IPS DF 6.9 (cell line): ENCODE measurements at regions not wholly inside any gene's neighbourhood (a gene's known extent, or its start where the extent isn't known, plus 50 kb on each side); places are given as distances from the start of the nearest gene placed in this dataset.

Experiments
- DNase-seq: peaks from one replicate; pipeline ENCODE4 v3.0.0-alpha.2; 2013; ENCODE audit warnings: low read depth, low spot score
- H3K27ac ChIP-seq: one replicate; pipeline ENCODE4 v1.5.1; 2013; ENCODE audit warnings: low read length, control low read depth
- H3K27me3 ChIP-seq: 2 replicates; pipeline ENCODE4 v1.6.1; 2013; ENCODE audit warnings: mild to moderate bottlenecking, low read length; ENCODE audit not compliant: control insufficient read depth, insufficient read depth
- H3K36me3 ChIP-seq: 2 replicates; pipeline ENCODE4 v1.6.1; 2013; ENCODE audit warnings: low read length; ENCODE audit not compliant: control insufficient read depth, insufficient read depth
- H3K4me1 ChIP-seq: 2 replicates; pipeline ENCODE4 v1.6.1; 2013; ENCODE audit warnings: low read length; ENCODE audit not compliant: control insufficient read depth, insufficient read depth
- H3K4me3 ChIP-seq: 2 replicates; pipeline ENCODE4 v1.5.1; 2013; ENCODE audit warnings: mild to moderate bottlenecking, low read length
- H3K9me3 ChIP-seq: 2 replicates; pipeline ENCODE4 v1.6.1; 2013; ENCODE audit warnings: low read length, inconsistent platforms; ENCODE audit not compliant: control insufficient read depth, insufficient read depth
- WGBS: extraction: QIAGEN DNeasy Blood & Tissue Kit; methylation state at CpG from one replicate; pipeline ENCODE4 v1.1.7; 2013; ENCODE audit warnings: mixed read lengths, missing lambda C conversion rate; ENCODE audit not compliant: insufficient read length, insufficient coverage; 5-methylcytosine and 5-hydroxymethylcytosine counted together

DNA sequence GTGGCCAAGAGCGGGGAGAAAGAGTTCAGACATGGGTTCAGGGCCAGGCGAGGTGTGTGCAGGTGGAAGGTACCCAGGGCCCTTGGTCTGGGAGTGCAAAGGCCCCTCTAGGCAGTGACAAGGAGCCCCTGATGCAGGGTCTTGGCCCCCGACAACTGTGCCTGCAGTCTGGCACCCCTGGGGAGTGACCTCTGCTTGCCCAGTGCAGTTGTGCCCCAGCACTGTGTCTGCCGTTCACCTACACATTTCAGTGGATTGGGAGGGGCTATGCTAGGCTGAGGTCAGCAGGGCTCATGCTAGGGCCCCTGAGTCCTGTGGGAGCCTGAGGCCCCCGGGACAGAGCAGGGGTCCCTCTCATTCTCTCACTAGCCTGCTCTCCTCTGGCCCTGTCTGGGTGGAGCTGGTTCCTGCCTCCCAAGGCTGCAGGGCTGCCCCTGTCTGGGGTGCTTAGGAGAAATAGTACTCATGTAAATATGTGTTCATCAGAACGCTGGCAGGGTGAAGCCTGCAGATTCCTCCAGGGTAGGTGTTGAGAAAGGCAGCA is 550.4 kb downstream of the TCERG1L start:
- no peak for DNase-seq
- H3K27ac ChIP-seq, result no peak overlapping the region
- peaks cover 31% of the 10 kb centered on the region for H3K9me3 ChIP-seq
- no peaks in the 10 kb centered on the region for H3K4me1 ChIP-seq
- WGBS, result no CpG with 5 or more reads among the region's 6 CpGs
- H3K4me3 ChIP-seq, result no peak overlapping the region
- H3K27me3 ChIP-seq, result no peaks in the 10 kb centered on the region
- no peaks in the 10 kb centered on the region; the same call in 1 of the 2 replicates for H3K36me3 ChIP-seq

DNA sequence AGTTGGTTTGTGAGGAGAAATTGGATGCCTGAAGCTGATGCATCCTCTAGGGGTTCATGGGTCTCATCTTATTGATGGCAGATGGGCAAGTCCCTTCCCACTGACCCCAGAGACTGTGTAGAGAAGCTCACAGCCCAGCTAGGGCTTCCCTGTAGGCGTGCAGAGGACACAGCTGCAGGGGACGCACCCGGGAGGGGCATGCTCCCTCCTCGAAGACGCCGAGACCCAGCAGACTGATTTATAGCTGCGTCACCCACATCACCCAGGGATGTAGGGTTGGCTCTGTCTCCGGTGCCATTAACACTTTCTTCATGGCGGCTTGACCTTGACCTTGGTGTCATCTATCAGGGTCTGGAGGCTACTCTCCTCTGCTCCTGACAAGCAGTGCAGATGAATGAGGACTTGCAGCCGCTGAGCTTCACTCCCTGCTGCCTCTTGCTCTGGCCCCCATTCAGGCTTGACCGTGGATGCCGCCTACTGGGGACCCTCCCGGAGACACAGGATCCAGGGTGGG is 549.7 kb downstream of the TCERG1L start:
- DNase-seq, result no peak

DNA sequence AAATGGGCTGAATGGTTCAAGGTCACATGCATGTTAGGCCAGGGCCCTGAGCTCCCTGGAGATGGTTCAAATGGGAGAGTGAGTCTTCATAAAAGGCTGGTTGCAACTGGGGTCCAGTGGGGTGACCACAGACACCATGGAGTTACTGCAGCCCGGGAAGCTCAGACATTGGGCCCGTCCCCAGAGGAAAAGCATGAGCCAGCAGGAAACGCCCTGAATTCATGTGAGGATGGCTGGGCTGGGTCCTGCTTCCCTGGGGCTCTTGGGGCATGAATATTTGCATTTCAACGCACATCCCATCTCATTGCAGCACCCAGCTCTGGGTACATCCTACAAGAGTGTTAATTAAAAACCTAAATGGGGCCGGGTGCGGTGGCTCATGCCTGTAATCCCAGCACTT is 549.0 kb downstream of the TCERG1L start:
- Histone ChIP-seq H3K9me3 (peaks cover 40% of the 10 kb centered on the region), H3K4me1 (no peaks in the 10 kb centered on the region), H3K4me3 (no peak overlapping the region), H3K27ac (no peak overlapping the region), H3K36me3 (no peaks in the 10 kb centered on the region; the same call in 1 of the 2 replicates), H3K27me3 (no peaks in the 10 kb centered on the region)
- no peak for DNase-seq
- WGBS, result no CpG with 5 or more reads among the region's 6 CpGs

More for the DNA sequence above, 549.7 kb downstream of the TCERG1L start:
- peaks cover 36% of the 10 kb centered on the region for H3K9me3 ChIP-seq
- no CpG with 5 or more reads among the region's 13 CpGs for WGBS
- H3K4me3 ChIP-seq, result no peak overlapping the region
- H3K27ac ChIP-seq, result no peak overlapping the region
- H3K4me1 ChIP-seq, result no peaks in the 10 kb centered on the region
- H3K27me3 ChIP-seq, result no peaks in the 10 kb centered on the region
- no peaks in the 10 kb centered on the region; the same call in 1 of the 2 replicates for H3K36me3 ChIP-seq

DNA sequence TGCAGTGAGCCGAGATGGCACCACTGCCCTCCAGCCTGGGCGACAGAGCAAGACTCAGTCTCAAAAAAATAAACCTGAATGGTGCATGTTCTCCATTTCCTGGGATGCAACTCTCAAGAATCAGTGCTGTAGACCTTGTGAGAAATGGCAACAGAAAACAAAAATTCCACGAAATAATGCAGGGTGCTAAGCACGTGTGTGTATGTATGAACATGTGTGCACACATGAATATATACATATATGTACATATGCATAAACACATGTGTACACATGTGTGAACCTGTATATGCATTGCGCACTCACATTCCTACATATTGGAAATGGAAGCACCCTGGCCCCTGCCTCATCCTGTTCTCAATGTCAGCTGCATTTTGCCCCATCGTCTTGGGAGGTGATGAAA is 548.5 kb downstream of the TCERG1L start:
- Histone ChIP-seq H3K27me3 (no peaks in the 10 kb centered on the region), H3K9me3 (peaks cover 43% of the 10 kb centered on the region), H3K4me3 (no peak overlapping the region), H3K4me1 (no peaks in the 10 kb centered on the region), H3K27ac (no peak overlapping the region), H3K36me3 (no peaks in the 10 kb centered on the region; the same call in 1 of the 2 replicates)
- no CpG with 5 or more reads among the region's 6 CpGs for WGBS
- DNase-seq, result no peak

DNA sequence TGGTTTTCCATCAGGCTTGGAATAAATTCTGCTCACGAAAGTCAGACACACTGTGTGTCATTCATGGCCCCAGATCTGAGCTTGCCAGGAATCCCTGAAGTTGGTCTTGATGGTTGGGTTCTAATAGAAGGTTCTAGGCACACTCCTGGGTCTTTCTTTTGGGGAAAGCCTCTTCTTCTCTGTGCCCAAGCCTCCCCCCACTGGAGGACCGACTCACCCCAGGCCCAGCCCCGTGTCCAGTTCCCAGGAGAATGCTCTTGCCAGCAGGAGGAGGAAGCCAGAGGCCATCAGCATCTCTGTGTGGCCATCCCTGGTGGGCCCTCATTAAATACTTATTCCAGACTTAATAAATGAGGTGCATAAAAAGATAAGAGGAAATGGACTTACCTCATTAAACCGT is 548.0 kb downstream of the TCERG1L start:
- Histone ChIP-seq H3K27ac (no peak overlapping the region), H3K9me3 (peaks cover 39% of the 10 kb centered on the region), H3K4me3 (no peak overlapping the region), H3K27me3 (no peaks in the 10 kb centered on the region), H3K36me3 (no peaks in the 10 kb centered on the region; the same call in 1 of the 2 replicates), H3K4me1 (no peaks in the 10 kb centered on the region)
- DNase-seq, result no peak
- WGBS, result no CpG with 5 or more reads among the region's 4 CpGs

DNA sequence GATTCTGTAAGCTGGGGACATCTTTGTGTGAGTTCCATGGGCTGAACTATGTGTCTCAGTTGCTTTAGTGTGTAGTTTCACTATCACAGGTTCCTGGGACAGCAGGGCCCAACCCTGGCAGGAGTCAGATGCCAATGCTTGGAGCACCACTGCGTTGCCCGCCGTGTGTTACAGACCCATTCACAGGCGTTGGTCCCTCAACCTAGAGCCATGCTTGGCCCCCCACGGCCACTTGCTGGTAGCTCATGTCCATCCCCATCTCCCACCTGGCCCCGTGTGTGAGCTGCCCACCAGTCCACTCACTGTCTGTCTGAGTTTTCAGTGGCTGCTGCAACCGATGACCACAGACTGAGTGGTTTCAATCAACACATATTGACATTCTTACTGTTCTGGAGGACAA is 546.9 kb downstream of the TCERG1L start:
- Histone ChIP-seq H3K9me3 (peaks cover 42% of the 10 kb centered on the region), H3K27ac (no peak overlapping the region), H3K36me3 (no peaks in the 10 kb centered on the region), H3K4me3 (no peak overlapping the region), H3K27me3 (no peaks in the 10 kb centered on the region), H3K4me1 (no peaks in the 10 kb centered on the region)
- no peak for DNase-seq
- no CpG with 5 or more reads among the region's 7 CpGs for WGBS

DNA sequence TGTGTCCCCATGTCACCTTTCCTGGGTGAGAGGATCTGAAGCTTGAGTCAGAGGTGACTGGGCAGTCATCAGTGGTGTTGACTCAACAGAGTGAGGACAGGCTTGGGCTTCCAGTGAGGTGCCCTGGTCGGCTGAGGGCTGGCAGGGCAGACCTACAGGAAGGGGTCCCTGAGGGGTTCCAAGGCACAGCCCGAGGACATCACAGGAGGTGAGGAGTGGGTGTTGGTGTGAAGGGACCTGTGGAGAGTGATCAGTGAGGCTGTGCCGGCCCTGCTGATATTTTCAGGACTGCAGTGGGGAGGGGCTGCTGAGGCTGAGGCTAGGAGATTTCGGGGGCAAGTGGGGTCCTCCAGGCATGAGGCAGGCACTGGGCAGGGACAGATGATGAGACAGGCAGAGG is 545.5 kb downstream of the TCERG1L start:
- peaks cover 44% of the 10 kb centered on the region for H3K9me3 ChIP-seq
- no CpG with 5 or more reads among the region's 4 CpGs for WGBS
- no peak overlapping the region for H3K4me3 ChIP-seq
- no peaks in the 10 kb centered on the region for H3K4me1 ChIP-seq
- DNase-seq, result no peak
- no peaks in the 10 kb centered on the region for H3K36me3 ChIP-seq
- H3K27ac ChIP-seq, result no peak overlapping the region
- no peaks in the 10 kb centered on the region for H3K27me3 ChIP-seq

DNA sequence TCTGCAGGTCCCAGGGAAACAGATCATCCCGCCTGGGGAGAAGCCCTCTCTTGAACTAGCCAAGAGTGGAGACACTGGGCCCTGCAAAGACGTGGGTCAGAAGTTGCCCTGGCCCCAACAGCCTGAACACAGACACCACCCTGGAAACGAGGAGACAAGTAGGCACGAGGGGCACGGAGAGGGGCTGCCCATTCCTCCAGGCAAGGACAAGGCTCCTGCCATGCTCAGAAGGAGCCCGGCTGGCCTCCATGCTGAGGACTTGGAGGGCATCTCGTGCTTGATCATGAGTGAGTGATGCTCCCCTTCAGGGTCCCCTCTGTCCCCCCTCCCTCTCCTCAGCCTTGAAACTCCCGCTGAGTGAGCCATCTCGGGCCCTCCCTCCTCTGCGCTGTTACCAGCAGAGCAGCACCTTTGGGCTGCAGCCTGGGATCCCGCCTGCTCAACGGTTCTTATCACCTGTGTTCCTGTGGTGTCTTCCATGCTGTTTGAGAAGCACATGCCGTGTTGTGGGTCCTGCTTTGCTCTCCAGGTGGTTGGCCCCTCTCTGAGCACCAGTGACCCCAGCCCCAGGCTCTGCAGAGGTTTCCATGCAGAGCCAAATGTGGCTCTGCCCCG is 544.3 kb downstream of the TCERG1L start:
- Histone ChIP-seq H3K27ac (no peak overlapping the region), H3K36me3 (no peaks in the 10 kb centered on the region), H3K27me3 (no peaks in the 10 kb centered on the region), H3K4me3 (no peak overlapping the region), H3K4me1 (no peaks in the 10 kb centered on the region), H3K9me3 (peaks cover 43% of the 10 kb centered on the region)
- DNase-seq, result no peak
- WGBS, result no CpG with 5 or more reads among the region's 14 CpGs

DNA sequence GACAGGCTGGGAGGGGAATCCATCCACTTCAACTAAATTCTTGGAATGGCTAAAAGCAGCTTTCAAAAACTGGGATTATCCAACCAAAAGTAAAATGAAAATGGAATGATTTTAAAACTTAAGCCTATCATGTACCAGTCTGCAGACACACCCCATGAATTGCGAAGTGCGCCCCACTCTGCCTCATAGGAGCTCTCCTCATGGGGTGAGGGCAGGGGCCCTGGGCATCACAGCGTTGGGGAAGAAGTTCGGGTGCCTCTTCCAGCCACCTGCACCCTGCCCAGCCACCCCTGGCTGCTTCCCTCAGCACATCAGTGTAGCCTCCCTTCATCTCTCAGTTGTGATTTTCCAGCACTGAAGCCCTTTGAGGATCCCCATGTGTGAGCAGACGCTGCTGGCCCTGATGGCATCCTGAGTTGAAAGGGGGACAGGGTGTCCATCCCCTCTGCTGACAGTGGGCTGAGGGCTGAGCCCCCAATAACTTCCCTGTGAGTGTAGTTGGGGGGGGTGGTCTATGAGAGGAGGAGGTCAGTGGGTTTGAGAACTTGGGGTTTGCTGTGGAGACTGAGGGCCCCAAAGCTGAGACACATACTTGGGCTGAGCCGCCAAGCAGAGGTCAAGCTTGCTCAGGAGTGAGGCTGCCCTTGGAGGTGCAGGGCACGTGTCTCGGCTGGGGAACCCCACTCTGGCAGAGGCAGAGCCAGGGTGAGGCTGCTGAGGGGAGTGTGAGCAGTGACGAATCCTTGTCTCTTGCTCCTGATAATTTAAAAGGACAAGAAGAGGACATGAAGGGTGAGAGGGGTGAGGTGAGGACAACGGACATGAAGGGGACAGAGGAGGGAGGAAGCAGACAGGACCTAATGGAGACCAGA is 542.1 kb downstream of the TCERG1L start:
- no peak for DNase-seq
- WGBS, result no CpG with 5 or more reads among the region's 10 CpGs
- no peaks in the 10 kb centered on the region for H3K36me3 ChIP-seq
- H3K4me3 ChIP-seq, result no peak overlapping the region
- H3K9me3 ChIP-seq, result peaks cover 40% of the 10 kb centered on the region
- H3K4me1 ChIP-seq, result no peaks in the 10 kb centered on the region
- no peak overlapping the region for H3K27ac ChIP-seq
- H3K27me3 ChIP-seq, result no peaks in the 10 kb centered on the region

DNA sequence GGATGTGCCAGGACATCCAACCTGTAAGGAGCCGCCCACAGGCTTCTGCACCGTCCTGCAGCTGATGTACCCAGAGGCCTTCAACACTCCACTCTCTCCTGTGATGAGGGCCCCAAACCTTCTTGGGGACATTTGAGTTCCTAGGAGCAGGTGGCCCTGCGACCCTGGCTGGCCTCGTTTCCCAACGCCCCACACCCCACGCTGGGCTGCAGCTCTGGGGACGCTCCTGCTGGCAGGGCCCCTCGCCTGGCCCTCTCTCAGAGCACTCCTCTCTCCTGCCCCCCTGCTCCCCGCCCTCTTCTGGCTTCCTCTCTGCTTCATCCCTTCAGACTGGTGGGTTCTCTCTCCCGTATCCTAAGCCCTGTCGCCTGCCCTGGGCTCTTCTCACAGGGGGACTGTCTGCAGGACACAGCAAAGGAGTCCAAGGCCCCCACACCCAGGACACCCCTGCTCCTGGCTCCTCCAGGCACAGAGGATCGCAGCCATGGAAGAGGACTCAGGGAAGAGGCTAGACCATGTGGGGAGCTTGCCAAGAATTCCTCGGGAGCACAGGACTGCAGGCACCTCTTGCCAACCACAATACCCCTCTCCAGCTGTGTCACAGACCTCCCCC is 541.4 kb downstream of the TCERG1L start:
- no peak for DNase-seq
- WGBS, result no CpG with 5 or more reads among the region's 13 CpGs
- H3K4me3 ChIP-seq, result no peak overlapping the region
- H3K9me3 ChIP-seq, result peaks cover 46% of the 10 kb centered on the region
- no peaks in the 10 kb centered on the region for H3K4me1 ChIP-seq
- no peak overlapping the region for H3K27ac ChIP-seq
- no peaks in the 10 kb centered on the region for H3K27me3 ChIP-seq
- H3K36me3 ChIP-seq, result no peaks in the 10 kb centered on the region
